DMS79 (cell line): ENCODE measurements at regions not wholly inside any gene's neighbourhood (a gene's known extent, or its start where the extent isn't known, plus 50 kb on each side); places are given as distances from the start of the nearest gene placed in this dataset.

Experiments
- DNase-seq: peaks from one replicate; lab custom pipeline; 2025; lab: John Stamatoyannopoulos, UW

DNA sequence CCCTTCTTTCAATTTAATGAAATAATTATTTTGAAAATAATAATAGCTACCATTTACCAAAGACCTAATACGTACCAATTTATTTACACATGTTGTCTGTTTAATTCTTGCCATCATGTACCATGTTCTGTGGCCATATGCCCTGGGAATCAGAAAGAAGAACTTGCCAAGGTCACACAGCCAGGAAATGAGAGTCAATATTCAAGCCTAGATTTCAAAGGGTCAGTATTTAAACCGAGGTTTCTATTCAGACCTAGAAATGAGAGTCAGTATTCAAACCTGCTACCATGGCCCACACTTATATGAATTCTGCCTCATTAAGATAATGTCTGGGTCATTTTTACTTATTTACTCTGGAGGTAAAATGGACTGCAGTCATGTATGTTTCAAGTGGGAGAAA is 103.6 kb upstream of the TBL1XR1 start:
- DNase-seq = no peak

DNA sequence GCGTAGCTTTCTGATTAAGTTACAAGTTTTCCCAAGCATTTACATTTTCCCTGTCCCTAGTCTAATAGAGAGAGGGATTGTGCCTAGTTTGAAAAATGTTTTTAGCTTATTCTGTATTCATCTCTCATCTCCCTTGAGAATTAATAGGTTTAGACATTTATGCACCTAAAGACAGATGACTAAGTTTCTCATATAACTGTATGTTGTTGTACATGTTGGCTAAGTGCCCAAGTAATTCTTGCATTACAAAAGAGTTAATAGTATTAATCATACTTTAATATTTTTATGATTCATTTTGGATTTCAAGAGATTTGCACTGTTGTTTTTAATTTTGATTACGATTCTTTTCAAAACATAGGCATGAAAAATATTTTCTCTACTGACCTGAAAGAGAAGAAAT is 109.0 kb upstream of the TBL1XR1 start:
- no peak for DNase-seq

DNA sequence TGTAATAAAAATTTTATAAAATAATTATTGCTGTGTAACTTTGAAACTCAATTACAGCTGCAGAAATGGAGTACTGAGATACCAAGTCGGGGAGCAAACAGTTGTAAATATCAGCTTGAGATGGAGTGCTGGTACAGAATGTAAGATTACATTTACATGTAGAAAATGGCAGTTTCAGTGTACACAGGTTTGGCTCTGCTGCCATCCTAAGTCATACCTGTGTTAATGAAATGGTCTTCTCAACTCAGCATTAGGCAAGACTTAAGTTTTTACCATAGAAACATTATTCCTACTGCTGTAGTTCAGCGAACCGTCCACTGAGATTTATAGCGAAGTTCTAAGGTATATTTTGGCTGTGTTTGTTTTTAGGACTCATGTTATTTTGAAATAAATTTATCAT is 110.1 kb upstream of the TBL1XR1 start:
- no peak for DNase-seq

DNA sequence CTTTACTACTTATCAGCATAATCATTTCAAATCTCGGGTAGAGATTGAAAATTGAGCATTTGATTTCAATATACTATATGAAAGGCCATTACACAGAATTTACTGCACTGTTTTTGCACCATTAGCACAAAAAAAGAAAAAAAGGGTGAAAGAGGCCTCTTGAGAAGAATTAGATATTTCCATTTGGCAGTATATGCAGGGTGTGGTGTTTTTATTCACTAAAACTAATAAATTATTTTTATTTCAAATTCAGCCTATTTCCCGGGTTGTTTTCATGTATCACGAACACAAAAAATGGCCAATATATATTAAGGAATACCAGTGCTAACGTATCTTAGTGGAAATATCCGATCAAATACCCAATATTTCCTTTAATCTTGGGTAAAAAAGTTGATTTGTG is 110.5 kb upstream of the TBL1XR1 start:
- no peak for DNase-seq

DNA sequence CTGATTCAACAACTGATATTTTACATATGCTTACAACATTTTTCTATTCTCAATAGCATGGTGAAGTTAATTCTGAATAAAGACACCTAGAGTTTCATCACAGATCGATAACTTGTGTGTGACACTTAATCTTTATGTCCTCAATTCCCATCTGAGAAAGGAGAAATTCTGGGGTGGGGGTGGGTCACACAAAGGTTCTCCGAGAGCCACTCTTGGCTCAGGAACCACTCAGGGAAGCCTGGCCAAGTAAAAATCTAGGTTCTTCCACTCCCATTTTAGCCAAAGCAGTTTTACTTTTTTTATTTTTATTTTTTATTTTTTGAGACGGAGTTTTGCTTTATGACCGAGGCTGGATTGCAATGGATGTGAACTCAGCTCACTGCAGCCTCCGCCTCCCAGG is 111.0 kb upstream of the TBL1XR1 start:
- DNase-seq = no peak

DNA sequence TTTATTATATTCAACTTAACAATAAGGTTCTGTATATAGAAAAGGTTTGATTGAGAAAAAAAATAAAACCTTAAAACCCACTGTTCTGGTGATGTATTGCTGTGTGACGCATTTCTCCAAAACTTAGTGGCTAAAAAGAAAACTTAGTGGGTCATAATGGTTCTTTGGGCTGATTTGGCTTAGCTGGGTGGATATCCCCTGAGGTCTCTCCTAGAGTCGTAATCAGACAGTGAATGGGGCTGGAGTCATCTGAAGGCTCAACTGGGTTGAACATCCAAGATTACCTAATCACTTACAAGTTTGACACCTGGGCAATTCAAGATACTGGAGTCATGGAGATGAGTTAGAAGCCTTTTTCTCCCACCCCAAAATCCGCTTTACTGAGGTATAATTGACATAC is 111.6 kb upstream of the TBL1XR1 start:
- no peak for DNase-seq

DNA sequence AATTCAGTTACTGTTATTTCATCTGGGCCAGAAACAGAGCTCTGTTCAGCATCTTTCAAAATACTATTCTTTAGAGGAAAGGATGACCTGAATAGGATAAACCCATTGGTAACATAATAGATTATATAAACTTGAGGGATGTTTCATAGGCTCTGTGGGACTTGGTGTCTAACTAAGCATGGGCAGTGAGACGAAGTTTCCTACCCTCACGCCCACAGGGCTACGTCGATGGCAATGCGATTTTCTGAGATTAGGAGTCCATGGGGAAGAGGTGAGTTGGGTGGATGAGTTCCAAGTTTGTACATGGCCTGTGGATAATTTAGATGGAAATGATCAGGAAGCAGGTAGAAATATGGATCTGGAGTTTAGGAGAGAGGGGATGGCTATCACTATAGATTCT is 115.2 kb upstream of the TBL1XR1 start:
- no peak for DNase-seq

DNA sequence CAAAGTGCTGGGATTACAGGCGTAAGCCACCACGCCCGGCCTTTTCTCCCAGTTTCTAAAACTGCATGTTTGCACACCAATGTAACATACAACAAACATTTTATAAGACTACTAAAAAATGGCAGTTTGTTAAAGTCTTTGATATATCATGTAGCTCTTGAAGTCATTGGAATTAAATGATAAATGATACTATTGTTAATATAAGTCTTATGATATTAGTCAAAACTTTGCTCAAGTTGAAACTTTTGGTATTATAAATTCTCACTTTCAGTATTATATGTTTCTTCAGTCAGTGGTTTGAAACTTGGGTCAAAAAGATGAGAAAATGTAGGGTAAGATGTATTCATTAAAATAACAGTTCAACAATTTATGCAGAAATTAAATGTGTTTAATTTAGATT is 117.6 kb upstream of the TBL1XR1 start:
- DNase-seq = no peak

DNA sequence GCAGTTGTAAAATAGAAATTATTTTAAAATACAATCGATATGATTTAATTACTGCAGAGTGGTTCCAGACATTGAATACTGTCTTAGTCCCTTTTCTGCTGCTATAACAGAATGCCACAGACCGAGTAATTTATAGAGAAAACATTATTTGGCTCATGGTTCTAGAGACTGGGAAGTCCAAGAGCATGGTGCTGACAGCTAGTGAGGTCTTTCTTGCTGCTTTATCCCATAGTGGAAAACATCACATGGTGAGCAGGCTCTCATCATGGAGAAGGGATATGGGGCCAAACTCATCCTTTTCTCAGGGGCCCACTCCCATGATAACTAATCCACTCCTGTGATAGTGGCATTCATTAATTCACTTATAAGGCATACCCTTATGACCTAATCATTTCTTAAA is 120.0 kb upstream of the TBL1XR1 start:
- DNase-seq = no peak

DNA sequence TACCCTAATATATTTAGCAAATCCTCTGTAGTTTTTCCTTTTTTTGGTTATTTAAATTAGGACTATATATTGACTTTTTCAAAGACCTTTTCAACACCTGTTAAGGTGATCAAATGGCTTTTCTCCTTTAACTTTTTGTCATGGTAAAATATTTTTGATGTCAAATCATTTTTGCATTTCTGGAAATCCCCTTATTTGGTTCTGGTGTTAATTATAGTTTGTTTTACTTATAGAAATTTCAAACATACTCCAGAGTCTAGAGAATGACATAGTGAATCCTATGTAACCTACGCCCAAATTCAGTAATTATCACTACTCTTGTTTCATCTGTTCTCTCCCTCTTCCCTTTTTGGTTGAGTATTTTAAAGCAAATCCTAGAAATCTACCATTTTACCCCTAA is 121.3 kb upstream of the TBL1XR1 start:
- DNase-seq = no peak

DNA sequence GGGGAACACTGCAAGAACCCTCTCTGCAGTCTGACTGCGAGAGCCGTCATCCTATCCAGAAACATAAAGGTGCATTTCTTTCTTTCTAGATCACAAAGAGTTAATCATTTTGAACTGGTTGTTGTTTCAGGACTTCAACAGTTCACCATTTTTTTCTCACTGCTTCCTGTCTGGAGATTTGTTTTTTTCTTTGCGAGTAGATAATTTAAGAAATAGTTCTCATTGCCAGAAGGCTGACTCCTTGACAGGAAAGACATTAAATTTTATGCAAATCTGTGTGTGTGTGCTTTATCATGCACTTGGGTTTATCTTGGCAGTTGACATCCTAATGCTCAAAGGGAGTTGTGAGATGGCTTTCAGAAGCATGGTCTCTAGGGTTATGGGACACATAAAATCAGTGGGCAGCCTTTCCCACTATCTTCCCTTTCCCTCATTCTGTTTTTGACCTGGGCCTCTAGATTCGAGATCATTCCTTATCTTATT is 123.5 kb upstream of the TBL1XR1 start:
- DNase-seq = no peak

DNA sequence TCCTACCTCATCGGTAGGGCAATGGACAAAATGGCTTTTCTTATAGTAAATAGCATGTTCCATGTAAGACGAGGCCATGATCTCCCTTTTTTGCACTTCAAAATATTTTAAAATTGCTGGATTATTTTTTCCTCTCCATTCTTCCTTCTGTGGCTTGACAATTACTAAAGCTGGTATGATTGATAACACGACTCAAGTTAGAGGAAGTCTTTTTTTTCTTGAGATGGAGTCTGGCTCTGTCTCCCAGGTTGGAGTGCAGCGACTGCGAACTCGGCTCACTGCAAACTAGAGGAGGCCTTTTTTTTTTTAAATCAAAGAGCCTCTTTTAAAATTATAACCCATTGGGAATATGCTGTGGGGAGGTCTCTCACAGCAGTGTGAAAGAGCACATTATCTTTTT is 124.5 kb upstream of the TBL1XR1 start:
- DNase-seq = no peak

DNA sequence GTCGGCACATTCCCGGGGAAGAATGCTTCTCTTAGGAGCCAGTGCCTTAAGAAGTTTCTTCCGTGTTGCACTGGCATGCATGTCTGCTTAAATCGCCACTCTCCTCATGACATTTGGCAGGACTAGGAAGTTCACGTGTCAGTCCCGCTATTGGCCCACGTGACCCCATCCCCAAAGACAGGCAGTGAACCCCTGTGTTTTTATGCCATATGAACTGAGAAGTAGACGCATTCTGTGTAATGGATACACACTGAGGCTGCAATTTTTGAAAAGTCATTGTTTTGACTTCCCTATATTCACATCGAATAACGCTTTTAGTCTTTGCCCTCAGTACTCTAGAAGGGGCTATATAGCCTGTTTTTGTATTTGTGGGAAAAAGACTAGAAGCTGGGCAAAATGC is 125.6 kb upstream of the TBL1XR1 start:
- no peak for DNase-seq

DNA sequence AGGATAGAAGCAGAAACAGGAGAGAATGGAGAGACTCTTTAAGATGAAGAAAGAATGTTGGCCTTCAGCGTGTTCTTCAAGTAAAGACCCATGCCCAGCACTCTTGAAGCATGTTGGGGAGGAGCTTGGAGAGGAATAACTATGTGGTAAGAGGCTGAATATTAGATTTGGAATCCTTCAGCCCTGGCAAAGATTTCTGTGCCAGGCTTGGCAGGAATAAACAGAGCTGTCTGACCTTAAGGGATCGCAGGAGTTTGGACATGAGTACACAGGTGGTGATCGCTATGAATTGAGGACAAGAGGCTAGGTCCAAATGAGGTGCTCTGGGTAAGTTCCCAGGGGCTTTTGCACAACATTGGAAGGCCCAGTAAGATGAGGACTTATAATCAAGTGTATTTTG is 132.6 kb upstream of the TBL1XR1 start:
- DNase-seq = no peak

DNA sequence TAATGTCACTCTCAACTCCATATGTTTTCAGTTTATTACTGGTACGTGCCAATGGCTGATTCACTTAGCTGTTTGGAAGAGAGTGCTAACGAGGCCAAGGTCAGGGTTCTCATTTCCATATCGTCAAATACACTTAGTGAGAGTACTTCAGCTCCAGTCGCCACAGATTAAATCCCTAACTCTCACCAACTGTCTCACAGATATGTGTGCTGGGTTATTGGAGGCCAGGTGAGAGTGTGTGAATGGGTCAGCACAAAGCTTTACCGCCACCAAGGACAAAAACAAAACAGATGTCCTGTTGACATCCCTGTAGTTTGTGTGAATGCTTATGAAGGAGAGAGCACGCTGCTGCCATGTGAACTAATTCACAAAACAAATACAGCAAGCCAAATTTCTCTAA is 133.5 kb upstream of the TBL1XR1 start:
- DNase-seq = no peak

DNA sequence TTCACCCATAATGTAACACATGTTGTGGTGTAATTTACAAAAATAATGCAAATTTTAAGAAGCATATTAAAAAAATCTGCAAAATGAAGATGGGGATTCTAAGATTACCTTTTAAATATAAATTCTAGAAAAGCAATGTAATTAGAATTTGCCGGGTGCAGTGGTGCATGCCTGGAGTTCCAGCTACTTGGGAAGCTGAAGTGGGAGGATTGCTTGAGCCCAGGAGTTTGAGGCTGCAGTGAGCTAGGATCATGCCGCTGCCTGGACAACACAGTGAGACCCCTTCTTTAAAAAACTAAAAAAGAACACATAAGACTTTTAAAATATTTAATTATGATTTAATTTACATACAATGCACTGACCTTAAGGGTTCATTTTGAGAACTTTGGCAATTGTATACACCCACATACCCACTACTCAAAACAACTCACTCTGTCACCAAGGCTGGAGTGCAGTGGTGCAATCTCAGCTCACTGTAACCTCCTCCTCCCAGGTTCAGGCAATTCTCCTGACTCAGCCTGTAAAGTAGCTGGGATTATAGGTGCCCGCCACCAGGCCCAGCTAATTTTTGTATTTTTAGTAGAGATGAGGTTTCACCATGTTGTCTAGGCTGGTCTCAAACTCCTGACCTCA is 134.0 kb upstream of the TBL1XR1 start:
- DNase-seq = no peak

DNA sequence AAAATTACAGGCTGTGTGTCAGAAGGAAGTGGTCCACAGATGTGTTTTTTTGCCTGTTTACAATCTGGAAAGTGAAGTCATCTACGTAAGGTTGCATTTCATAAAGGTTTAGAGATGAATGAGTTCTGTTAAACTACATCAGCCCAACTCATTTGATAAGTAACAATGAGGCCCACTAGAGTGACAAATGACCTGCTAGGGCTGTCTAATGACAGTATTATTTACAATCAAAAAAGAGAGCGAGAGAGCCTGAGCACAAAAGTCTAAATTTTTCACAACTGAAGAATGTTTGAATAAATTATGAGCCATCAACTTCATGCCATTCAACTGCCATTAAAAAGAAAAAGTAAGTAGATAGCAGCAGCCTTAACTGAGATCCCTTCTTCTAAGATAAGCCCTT is 135.7 kb upstream of the TBL1XR1 start:
- no peak for DNase-seq

DNA sequence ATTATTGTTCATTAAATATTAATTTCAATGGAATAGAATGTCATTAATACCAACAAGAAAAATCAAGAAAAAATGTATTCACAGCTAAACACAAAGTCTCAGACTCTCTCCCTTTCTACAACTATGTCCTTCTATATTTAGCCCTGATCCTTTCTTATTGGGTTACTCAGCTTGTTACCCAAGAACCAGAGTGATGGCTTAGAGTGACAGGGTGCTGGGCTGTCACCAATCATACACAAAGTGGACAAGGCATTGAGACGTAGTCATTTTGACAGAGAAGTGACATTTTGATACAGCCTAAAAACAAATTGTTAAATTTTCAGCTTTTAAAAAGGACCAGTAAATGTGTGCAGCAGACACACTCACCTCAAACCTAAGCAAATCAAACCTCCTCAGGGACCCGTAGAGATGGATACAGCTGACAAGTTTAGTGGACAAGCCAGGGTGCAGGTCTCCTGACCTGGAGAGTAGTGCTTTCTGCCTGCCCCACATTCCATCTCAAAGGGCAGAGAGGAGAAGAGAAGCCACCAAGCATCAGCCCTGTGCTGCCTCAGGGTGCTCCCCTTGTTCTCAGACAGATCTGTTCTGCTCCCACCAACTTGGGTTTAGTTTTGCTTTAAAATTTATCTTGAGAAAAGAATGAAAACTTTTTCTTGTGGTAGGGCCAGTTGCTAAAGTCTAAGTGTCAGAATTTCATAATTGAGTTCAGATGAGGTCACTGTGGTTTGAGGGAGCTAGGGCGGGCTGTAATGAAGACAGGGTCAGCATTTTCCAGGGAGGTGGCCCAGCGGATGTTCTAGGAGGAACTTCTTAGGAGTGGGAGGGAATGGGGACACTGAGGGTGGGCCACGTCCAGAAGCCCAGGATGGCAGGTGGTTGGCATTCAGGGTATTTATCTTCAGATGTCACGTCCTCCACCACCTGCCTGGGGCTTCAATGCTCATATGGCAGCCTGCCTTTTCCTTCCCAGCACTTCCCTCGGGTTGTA is 136.5 kb upstream of the TBL1XR1 start:
- no peak for DNase-seq

DNA sequence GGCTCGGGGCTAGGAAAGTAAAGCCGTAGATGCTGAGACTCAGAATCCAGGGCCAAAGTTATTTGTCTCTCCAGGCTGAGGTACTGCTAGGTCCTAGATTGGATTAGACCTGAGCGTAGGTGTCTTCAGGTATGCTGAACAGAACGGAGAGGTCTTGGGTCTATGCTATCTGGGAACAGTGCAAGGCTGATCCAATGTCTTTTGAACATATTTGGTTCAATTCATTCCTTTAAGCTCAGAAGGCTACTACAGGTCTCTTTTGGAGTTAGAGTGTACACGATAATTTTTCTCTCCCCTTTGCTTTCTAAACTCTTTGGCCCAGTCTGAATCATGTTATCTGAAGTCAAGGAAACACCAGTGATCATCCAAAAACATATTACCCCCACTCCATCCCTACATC is 137.5 kb upstream of the TBL1XR1 start:
- no peak for DNase-seq

DNA sequence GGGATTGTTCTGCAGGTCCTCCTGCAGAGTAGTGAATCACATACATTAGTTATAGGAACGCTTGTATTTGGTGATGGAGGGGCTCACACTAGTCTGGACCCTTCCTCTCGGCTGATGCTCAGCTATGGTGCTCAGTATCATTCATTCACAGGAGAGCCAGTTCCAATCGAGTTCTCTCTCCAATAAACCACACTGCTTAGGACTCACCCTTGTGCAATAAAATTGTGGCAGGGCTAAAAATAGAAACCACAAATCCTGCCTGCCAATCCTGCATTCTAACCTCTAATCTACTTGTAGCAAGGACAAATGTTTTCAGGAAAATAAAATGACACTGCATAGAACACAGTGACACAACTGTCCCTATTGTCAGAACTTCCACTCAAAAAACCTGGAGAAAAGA is 138.4 kb upstream of the TBL1XR1 start:
- DNase-seq = no peak

DNA sequence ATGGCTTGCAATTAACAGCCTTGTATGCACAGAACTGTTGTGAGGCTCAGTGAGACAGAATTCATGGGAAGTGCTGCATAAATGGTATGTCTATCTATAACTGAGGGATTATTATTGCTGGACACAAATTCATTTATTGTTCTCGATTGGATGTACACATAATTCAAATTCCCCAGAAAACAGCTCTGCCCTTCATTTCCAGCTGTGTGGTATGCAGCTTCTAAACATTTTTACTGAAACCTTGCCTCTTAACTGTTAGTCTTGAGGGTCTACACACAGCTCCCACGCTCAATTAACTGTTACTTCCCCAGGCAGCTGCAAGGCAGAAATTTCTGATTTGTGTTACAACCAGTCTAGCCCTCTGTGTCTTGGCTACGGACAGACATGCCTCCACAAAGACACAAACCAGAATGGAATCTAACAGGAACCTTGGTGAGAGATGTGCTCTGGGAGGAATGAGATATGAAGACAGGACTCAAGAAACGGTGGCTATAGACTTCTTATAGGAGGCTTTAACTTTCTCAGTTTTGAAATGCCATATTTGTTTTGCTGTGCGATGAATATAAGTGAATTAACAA is 139.7 kb upstream of the TBL1XR1 start:
- no peak for DNase-seq

DNA sequence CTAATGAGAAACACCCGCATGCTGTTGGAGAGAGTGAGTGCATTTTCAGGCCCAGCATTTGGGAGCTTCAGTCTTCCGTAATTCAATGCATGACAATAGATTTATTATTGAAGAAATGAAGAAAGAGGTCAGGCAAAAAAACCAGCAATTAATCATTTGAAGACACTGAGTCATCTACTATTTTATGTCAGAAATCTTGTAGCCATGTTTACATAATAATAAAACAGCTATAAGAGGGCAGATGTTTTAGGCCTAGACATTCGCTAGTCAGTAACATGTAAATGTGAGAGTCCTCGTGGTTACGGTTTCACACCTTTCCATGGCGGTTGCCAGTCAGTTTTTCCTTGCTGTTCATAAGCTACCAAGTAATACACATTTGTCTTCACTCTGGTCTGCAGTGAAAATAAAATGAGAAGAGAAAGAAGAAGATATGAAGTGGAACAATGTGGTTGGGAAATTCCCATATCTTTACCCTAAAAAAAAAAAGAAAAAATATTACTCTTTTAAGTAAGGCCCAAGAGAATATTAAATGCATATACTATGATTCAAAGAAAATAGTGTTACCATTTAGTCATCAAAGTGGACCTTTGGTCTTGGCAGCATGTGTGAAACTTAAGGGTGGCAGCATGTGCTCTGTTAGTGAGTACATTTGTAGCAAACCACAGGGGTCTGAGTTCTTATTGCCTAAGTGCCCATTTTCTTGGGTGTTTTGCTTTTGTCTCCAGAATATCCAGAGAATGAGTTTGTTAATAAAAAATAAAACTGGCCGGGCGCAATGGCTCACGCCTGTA is 140.5 kb upstream of the TBL1XR1 start:
- no peak for DNase-seq
